VCaP (cell line): ENCODE measurements at regions not wholly inside any gene's neighbourhood (a gene's known extent, or its start where the extent isn't known, plus 50 kb on each side); places are given as distances from the start of the nearest gene placed in this dataset.
A peak's percentile ranks its signal among the peaks of the same experiment; 100 is the strongest.

Source experiments
- H3K27ac ChIP-seq: fragments of 450-650 bp; 2 replicates; pipeline ENCODE4 v1.5.1; 2017
- TF ChIP-seq, protein P1 (sequence below): fragments of 450-650 bp; conservative IDR thresholded peaks from 2 replicates; pipeline ENCODE4 v1.5.1; 2017; ENCODE audit warnings: mild to moderate bottlenecking, moderate library complexity

GRCh38 chr11:71083105-71083504 lies 169.3 kb downstream of the SHANK2 start:
- H3K27ac ChIP-seq, result no peak overlapping the region
- TF ChIP-seq, protein P1, sequence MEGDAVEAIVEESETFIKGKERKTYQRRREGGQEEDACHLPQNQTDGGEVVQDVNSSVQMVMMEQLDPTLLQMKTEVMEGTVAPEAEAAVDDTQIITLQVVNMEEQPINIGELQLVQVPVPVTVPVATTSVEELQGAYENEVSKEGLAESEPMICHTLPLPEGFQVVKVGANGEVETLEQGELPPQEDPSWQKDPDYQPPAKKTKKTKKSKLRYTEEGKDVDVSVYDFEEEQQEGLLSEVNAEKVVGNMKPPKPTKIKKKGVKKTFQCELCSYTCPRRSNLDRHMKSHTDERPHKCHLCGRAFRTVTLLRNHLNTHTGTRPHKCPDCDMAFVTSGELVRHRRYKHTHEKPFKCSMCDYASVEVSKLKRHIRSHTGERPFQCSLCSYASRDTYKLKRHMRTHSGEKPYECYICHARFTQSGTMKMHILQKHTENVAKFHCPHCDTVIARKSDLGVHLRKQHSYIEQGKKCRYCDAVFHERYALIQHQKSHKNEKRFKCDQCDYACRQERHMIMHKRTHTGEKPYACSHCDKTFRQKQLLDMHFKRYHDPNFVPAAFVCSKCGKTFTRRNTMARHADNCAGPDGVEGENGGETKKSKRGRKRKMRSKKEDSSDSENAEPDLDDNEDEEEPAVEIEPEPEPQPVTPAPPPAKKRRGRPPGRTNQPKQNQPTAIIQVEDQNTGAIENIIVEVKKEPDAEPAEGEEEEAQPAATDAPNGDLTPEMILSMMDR, result no peak

DNA sequence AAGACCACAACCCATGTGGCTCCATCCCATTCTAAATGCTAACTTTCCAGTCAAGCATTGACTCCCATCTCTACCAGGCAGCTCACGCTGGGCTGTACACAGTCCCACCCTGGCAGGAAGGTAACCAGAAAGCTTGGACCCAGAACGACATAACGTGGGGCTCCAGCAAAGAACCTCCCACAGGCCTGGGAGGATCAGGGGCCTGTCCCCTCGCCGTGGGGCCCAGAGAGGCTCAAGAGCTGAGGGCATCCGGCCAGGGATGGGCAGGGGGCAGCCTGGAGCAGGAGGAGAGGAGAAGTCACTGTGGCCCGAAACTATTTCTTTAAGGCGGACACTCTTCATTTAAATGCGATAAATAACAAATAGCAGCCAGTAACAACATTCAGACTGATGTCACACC lies 169.9 kb downstream of the SHANK2 start:
- no peak overlapping the region for H3K27ac ChIP-seq
- TF ChIP-seq, protein P1, result no peak

DNA sequence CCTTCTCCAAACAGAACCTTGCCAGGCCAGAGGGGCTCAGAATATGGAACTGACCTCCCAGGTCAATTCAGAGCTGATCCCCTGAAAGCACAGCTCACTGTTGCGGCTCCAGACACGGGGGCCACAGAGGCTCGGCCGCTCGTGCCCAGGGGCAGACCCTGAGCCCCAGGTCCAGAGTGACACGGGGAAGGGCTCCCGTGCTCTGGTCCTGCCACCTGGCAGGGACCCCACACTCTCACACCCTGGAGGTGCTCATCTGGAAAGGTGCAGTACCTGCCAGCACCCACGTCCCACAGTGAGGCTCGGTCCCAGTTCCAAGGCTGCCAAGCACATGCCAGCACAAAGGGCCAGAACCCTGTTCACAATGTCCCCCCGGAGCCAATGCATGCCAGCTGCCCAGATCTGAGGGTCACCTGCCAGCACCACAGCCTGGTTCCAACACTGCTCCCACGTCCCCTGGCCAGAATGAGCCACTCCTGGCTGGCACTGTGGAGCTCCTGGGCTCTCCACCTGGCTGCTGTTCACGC lies 170.6 kb downstream of the SHANK2 start:
- TF ChIP-seq, protein P1, result no peak

DNA sequence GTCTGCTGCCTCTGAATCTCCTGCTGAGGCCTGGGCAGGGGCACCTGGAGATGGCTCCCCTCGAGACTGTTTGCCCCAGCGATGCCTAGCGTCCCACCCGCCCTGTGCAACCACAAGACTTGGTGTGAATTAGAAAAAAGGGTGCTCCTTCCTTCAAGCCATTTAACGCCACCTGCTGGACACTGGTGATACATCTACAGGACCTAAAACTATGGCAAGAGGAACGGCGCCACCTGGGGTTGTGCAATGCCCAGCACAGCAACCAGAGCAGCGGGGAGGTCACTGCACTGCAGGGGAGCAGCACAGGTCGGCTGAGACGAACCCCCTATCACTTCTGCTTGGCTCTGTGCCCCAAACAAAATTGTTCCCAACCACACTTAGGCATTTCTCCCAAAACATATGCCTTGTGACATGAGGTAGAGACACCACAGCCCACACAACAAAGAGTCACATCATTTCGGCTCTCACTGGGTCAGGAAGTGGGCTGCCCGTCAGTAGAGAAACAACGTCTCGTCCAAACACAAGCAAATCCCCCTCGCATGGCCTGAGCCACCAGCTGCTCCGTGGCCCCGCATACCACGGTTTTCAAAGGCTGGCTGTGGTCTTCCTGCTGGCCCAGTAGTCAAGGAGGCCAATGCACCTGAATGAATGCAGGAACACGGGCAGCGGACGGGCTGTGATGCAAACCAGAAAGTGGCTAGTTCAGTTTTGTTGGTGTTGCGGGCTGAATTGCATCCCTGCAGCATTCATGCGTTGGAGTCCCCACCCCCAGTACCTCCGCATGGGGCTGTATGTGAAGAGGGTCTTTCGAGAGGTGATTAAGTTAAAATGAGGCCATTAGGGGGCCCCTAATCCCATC lies 171.9 kb downstream of the SHANK2 start:
- TF ChIP-seq, protein P1, result peak; percentile 78
- no peak overlapping the region for H3K27ac ChIP-seq

More for the DNA sequence above, 170.6 kb downstream of the SHANK2 start:
- H3K27ac ChIP-seq, result no peak overlapping the region

DNA sequence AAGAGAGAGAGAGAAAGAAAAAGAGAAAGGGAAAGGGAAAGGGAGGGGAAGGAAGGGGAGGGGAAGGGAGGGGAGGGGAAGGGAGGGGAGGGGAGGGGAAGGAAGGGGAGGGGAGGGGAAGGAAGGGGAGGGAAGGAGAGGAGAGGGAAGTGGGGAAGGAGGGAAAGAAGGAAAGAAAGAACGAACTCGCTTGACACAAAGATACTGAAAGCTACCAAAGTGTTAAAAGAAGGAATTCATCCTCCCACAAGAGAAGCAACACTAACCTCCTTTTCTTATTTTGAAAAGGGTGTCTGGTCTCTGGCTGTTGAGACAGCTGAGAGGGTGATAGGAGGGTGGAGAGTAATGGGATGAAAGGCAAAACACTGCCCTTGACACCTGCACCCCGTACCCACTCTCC lies 172.6 kb downstream of the SHANK2 start:
- H3K27ac ChIP-seq, result no peak overlapping the region
- TF ChIP-seq, protein P1, result no peak

GRCh38 chr11:71078482-71078881 lies 173.9 kb downstream of the SHANK2 start:
- no peak overlapping the region for H3K27ac ChIP-seq
- TF ChIP-seq, protein P1, result no peak

- no peak overlapping the region for H3K27ac ChIP-seq
- TF ChIP-seq, protein P1, result no peak
Observed at GRCh38 chr11:71076525-71077304, 175.7 kb downstream of the SHANK2 start.
